ENCODE measurements at regions not wholly inside any gene's neighbourhood (a gene's known extent, or its start where the extent isn't known, plus 50 kb on each side); places are given as distances from the start of the nearest gene placed in this dataset.

GRCh38 chr5:2220741-2221140 lies 338.0 kb upstream of the IRX4 start:
- WGBS, 2 experiments (ENCODE audit: extremely low coverage in 1 of 2, insufficient coverage in 1 of 2, insufficient read length in 1 of 2, insufficient replicate concordance in 2 of 2, low coverage in 1 of 2, low lambda C conversion rate in 2 of 2, missing lambda C conversion rate in 1 of 2), result 81% methylated on average over 7 of the region's 7 CpGs; no CpG with 5 or more reads in 1 of the 2 experiments
- ChIA-PET POLR2A (ENCODE audit: partially characterized antibody) (no interaction called here), CTCF (ENCODE audit: partially characterized antibody) (interaction anchor here (0.6 to 1.2 kb wide), 2 partner anchors 12 to 41 kb away, joined by 3 read pairs; no protein-coding TSS in a partner anchor)

More at GRCh38 chr5:2220741-2221140, 338.0 kb upstream of the IRX4 start:
- FAIRE-seq, result no peak
- no peaks in the 10 kb centered on the region for H3K79me2 ChIP-seq (ENCODE audit: control insufficient read depth in 1 of 2, insufficient read depth in 2 of 2, low read length in 2 of 2)
- H3K4me3 ChIP-seq (ENCODE audit: extremely low read depth in 1 of 4, insufficient read depth in 2 of 4, low read depth in 3 of 4, low read length in 4 of 4), result no peak overlapping the region
- H2AFZ ChIP-seq (ENCODE audit: low read length), result no peak overlapping the region
- H3K23ac ChIP-seq (ENCODE audit: insufficient read length), result no peak overlapping the region
- H2BK12ac ChIP-seq (ENCODE audit: low read depth, low read length), result no peak overlapping the region
- TF ChIP-seq POU5F1 (IDR thresholded peaks at IDR 0.05; ENCODE audit: low read depth, low read length) (no peak), BRCA1 (IDR thresholded peaks at IDR 0.05; ENCODE audit: low read depth, low read length) (no peak), TCF12 (IDR thresholded peaks at IDR 0.05; ENCODE audit: low read depth, low read length) (no peak), SUZ12 (IDR thresholded peaks at IDR 0.05; ENCODE audit: low read length) (no peak), KDM1A (IDR thresholded peaks at IDR 0.05; ENCODE audit: borderline replicate concordance, low read length) (no peak), TAF1 (IDR thresholded peaks at IDR 0.05; ENCODE audit: low read depth, low read length) (no peak), JUN (IDR thresholded peaks at IDR 0.05; ENCODE audit: low read depth, low read length) (no peak), EZH2 (IDR thresholded peaks at IDR 0.05; ENCODE audit: low read depth, low read length, severe bottlenecking) (no peak), SIN3A (conservative IDR thresholded peaks at IDR 0.05 in 1 of 2, IDR thresholded peaks at IDR 0.05 in 1 of 2; ENCODE audit: low read depth in 1 of 2, low read length in 2 of 2) (no peak), POLR2AphosphoS5 (IDR thresholded peaks at IDR 0.05; ENCODE audit: low read depth, low read length) (no peak), RAD21 (IDR thresholded peaks at IDR 0.05 in 1 of 2, conservative IDR thresholded peaks at IDR 0.05 in 1 of 2; ENCODE audit: low read depth in 2 of 2, low read length in 2 of 2) (no peak)
- TF ChIP-seq, protein P1, sequence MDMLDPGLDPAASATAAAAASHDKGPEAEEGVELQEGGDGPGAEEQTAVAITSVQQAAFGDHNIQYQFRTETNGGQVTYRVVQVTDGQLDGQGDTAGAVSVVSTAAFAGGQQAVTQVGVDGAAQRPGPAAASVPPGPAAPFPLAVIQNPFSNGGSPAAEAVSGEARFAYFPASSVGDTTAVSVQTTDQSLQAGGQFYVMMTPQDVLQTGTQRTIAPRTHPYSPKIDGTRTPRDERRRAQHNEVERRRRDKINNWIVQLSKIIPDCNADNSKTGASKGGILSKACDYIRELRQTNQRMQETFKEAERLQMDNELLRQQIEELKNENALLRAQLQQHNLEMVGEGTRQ (IDR thresholded peaks at IDR 0.05; ENCODE audit: low read length), result no peak
- no peak overlapping the region for H3K18ac ChIP-seq (ENCODE audit: extremely low read depth, low read length)
- H2BK120ac ChIP-seq (replicated peaks; ENCODE audit: low read depth, low read length), result no peak overlapping the region
- H4K91ac ChIP-seq (replicated peaks; ENCODE audit: insufficient read length, low read length), result no peak overlapping the region
- no peaks in the 10 kb centered on the region for H3K9me3 ChIP-seq (ENCODE audit: insufficient read depth in 2 of 2, low read depth in 1 of 2, low read length in 1 of 2)
- no peaks in the 10 kb centered on the region for H3K27me3 ChIP-seq (replicated peaks in 1 of 4; ENCODE audit: control insufficient read depth in 3 of 4, extremely low read depth in 1 of 4, insufficient read depth in 3 of 4, low read length in 3 of 4)
- no peaks in the 10 kb centered on the region for H3K36me3 ChIP-seq (ENCODE audit: control insufficient read depth in 2 of 4, insufficient read depth in 4 of 4, low read length in 3 of 4)
- no peak overlapping the region for H3K4ac ChIP-seq (replicated peaks; ENCODE audit: insufficient read length, low read depth, low read length)
- H3K56ac ChIP-seq (replicated peaks; ENCODE audit: insufficient read length, low read depth, low read length), result no peak overlapping the region
- H3K14ac ChIP-seq (ENCODE audit: insufficient read length), result no peak overlapping the region
- no peaks in the 10 kb centered on the region for H3K4me1 ChIP-seq (replicated peaks in 1 of 4; ENCODE audit: control insufficient read depth in 3 of 4, insufficient read depth in 4 of 4, low read length in 3 of 4)
- H2AK5ac ChIP-seq (ENCODE audit: low read depth, low read length), result no peak overlapping the region
- H3K79me1 ChIP-seq (ENCODE audit: low read depth, low read length), result no peaks in the 10 kb centered on the region
- H4K5ac ChIP-seq (ENCODE audit: insufficient read length, low read depth, low read length), result no peak overlapping the region
- H3K23me2 ChIP-seq (ENCODE audit: low read depth, low read length), result peaks cover 8% of the 10 kb centered on the region; the same call in 1 of the 2 replicates
- peaks cover 0 to 2% of the 10 kb centered on the region in 2 experiments for H4K20me1 ChIP-seq (replicated peaks in 1 of 2; ENCODE audit: control insufficient read depth in 1 of 2, insufficient read depth in 2 of 2, low read length in 2 of 2)
- H2BK5ac ChIP-seq (ENCODE audit: low read depth, low read length), result no peak overlapping the region
- no peak overlapping the region for H3K9ac ChIP-seq (replicated peaks in 1 of 4; ENCODE audit: extremely low read depth in 1 of 4, low read depth in 3 of 4, low read length in 3 of 4)
- H2BK15ac ChIP-seq (ENCODE audit: low read length), result no peak overlapping the region
- H3K27ac ChIP-seq (ENCODE audit: low read depth, low read length), result no peak overlapping the region
- no peak overlapping the region for H4K8ac ChIP-seq (ENCODE audit: extremely low read depth, insufficient read depth, low read length)
- H3K4me2 ChIP-seq (ENCODE audit: insufficient read depth in 1 of 2, low read depth in 2 of 2, low read length in 2 of 2), result no peak overlapping the region
- no peak overlapping the region for H2BK20ac ChIP-seq (ENCODE audit: low read length)
- no peak for DNase-seq (ENCODE audit: low read depth in 1 of 2, low spot score in 2 of 2)

All from H1 (cell line).